Fibroblast of skin of scalp (primary cell): ENCODE measurements at regions not wholly inside any gene's neighbourhood (a gene's known extent, or its start where the extent isn't known, plus 50 kb on each side); places are given as distances from the start of the nearest gene placed in this dataset.

ENCODE experiments used
- DNase-seq: peaks from one replicate; pipeline ENCODE4 v3.0.0-alpha.2; 2013

DNA sequence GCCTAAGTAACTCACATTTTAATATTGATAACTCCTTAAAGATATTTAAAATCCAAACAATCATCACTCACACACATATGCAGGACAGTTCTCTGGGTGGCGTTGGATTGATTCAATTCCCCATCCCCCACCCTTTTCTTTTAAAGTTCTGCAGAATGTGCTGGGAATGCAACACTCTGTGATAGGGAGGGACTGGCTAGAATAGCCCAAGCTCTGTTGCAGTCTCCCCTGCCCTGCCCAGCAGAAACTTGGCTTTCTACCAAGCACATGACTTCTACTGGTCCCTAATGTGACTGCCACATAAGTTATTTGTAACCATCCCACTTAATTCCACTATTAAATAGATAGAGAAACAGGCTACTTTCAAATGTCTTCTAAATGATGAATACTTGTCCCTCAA, 55.2 kb downstream of the TWIST1 start:
- DNase-seq = no peak

DNA sequence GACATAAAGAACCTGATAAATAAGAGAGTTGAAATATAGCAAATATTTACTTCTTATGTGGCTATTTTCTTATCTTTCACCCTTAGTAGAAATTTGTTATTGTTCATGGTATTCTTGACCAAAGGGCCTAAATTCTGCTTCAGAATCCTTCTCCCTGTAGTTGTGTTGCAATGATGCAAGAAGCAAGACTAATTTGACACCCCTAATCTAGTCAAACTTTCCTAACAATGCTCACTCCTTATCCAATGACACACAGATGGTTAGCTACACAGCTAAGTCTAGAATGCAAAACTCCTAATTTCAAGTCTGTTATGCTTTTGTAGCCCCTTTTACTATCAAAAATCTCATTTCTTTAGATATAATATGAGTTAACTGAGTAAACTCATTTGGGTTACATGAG, 56.1 kb downstream of the TWIST1 start:
- peak; percentile 38 for DNase-seq

DNA sequence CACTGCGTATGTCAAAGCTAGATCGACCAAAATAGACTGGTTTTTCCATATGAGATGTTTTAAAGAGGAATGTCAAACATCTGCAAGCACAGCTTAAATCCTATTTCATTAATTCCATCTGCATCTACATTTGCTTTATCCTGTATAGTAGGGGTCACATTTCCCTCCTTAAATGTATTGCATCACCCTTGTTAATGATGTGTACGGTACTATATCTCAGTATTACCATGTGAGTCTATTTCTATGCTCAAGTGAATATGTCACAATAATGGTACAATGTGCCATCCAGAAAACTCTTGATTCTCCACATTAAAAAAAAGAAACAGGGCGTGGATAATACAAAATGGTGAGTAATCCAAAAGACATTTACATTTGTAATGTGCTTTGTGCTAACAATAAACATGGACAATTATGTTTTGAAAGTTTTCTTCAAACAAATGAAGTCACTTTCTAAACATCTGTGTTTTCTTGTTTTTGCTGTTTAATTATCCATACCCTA, 56.6 kb downstream of the TWIST1 start:
- DNase-seq = peak; percentile 85

DNA sequence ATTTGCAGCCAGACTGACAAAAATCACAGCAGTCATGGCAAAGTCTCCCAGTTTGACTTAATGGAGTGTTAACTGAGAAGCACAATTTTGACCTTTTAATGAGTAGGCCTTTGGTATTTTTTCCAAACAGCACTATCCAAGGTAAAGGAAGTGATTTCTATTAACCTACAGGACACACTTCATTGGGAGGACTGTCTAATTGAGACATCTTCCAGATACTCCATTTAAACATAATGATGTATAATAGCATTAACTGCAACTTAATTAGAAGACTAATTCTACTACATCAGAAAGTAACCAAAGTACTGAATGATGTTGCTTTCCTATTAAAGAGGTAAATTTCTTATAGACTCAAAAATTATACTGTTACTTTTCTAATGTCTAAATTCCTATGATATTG, 61.1 kb downstream of the TWIST1 start:
- no peak for DNase-seq
